Hepatocyte (in vitro differentiated cells): ENCODE measurements at regions not wholly inside any gene's neighbourhood (a gene's known extent, or its start where the extent isn't known, plus 50 kb on each side); places are given as distances from the start of the nearest gene placed in this dataset.
A peak's percentile ranks its signal among the peaks of the same experiment; 100 is the strongest.

Source experiments
- EZH2phosphoT487 ChIP-seq: fragments of 200-600 bp; sonication (generic); IDR thresholded peaks from one replicate; pipeline ENCODE4 v1.6.1; 2018; ENCODE audit warnings: antibody characterized with exemption, mild to moderate bottlenecking, low read depth, moderate library complexity; ENCODE audit not compliant: unreplicated experiment, severe bottlenecking
- TF ChIP-seq, protein P1 (sequence below): fragments of 200-600 bp; sonication (generic); IDR thresholded peaks from 2 replicates; pipeline ENCODE4 v1.5.1; 2016; ENCODE audit warnings: antibody characterized with exemption, mild to moderate bottlenecking; ENCODE audit not compliant: poor library complexity

DNA sequence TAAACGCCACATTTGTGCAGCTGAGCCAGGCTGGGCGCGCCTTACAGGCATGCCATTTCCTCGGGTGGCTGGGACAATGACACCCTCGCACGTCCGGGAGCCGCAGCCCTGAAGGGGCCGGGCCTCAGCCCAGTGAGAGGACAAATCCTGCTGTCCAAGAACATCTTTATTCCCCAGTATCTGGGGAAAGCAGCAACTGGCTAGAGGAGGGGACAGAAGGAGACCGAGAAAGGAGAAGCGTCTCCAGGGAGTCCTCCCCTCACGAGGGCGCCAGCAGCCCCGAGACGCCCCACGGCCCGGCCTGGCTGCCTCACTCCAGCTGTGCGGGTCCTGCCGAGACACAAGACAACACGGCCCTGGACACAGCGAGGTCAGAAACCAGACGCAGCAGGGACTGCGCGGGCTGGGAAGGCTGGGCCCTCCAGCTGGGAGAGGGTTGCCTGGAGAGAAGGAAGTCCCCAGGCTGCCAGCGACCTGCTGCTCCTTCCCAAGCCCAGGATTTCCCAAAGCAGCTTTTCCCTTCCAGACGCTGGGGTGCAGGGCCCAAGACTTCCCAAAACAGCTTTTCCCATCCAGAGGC, 130.2 kb downstream of the CHSY1 start:
- TF ChIP-seq, protein P1, sequence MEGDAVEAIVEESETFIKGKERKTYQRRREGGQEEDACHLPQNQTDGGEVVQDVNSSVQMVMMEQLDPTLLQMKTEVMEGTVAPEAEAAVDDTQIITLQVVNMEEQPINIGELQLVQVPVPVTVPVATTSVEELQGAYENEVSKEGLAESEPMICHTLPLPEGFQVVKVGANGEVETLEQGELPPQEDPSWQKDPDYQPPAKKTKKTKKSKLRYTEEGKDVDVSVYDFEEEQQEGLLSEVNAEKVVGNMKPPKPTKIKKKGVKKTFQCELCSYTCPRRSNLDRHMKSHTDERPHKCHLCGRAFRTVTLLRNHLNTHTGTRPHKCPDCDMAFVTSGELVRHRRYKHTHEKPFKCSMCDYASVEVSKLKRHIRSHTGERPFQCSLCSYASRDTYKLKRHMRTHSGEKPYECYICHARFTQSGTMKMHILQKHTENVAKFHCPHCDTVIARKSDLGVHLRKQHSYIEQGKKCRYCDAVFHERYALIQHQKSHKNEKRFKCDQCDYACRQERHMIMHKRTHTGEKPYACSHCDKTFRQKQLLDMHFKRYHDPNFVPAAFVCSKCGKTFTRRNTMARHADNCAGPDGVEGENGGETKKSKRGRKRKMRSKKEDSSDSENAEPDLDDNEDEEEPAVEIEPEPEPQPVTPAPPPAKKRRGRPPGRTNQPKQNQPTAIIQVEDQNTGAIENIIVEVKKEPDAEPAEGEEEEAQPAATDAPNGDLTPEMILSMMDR: peak; percentile 37
- no peak for TF ChIP-seq EZH2phosphoT487
